HG02588 (cell line): ENCODE measurements at regions not wholly inside any gene's neighbourhood (a gene's known extent, or its start where the extent isn't known, plus 50 kb on each side); places are given as distances from the start of the nearest gene placed in this dataset.
"Not testable (repeated sequence)": the region's sequence is repeated elsewhere in the genome, so short reads cannot be mapped to it uniquely, and the experiment has no call there.

Experiments
- ATAC-seq: cut with Tn5 transposase; IDR thresholded peaks from one replicate; pipeline ENCODE4 v1.9.1; 2021; ENCODE audit warnings: mild to moderate bottlenecking, moderate library complexity; ENCODE audit not compliant: unreplicated experiment

DNA sequence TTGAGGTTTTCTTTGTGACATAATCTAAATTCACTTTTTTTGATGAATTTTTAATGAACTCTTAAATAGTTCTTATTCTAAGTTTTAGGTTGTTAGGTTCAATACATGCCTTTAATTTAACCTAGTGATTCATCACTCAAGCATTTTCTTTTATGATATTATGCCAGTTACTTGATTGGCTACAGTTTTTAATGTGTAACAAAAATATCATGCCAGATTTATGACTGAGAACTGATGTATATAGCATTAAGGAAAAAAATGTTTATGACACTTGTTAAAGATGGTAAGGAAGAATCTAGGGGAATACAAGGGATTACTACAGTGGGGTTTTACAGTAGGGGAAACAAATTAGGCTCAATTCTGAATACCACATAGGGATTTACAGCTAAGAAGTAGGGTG is 103.1 kb downstream of the VGLL3 start:
- ATAC-seq, result no peak

DNA sequence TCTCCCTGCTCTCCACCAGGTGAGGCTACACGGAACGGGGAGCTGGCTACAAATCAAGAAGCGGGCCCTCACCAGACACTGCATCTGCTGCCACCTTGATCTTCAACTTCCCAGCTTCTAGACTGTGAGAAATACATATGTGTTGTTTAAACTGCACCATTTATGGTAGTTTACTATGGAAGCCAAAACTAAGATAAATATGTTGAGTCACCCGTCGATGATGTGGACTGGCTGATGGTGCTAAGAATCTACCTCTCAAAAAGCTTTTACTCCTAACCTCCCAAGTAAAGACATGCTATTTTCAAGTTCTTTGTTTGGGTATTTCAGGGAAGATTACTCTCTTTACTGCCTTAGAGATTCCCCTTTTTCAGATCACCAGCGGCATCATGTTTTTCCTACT is 110.9 kb downstream of the VGLL3 start:
- ATAC-seq, result no peak

- not testable (repeated sequence) for ATAC-seq
These were observed 114.3 kb downstream of the VGLL3 start for GRCh38 chr3:86876504-86877181.

DNA sequence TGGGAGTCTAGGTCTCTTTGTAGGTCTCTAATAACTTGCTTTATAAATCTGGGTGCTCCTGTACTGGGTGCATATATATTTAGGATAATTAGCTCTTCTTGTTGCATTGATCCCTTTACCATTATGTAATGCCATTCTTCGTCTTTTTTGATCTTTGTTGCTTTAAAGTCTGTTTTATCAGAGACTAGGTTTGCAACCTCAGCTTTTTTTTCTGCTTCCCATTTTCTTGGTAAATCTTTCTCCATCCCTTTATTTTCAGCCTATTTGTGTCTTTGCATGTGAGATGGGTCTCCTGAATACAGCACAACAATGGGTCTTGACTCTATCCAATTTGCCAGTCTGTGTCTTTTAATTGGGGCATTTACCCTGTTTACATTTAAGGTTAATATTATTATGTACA is 116.2 kb downstream of the VGLL3 start:
- not testable (repeated sequence) for ATAC-seq

DNA sequence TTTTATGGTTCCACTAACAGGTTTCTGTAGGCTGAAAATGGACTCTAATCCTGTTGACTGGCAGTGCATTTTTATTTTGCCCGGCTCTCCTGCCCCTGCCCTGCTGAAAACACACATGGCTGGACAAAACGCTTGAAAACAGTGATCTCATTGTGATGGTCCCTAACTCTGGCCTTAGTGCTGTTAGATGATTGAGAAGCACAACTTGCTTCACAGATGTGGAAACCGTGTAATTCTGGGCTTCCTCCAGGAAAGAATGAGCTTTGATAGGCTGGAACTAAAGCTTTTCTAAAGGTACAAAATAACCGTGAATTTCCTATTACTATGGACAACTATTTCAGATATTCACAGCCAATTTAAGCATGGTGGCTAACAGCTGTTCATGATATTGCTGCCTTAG is 121.4 kb downstream of the VGLL3 start:
- ATAC-seq, result no peak

GRCh38 chr3:86867982-86868381 is 123.0 kb downstream of the VGLL3 start:
- ATAC-seq, result no peak

DNA sequence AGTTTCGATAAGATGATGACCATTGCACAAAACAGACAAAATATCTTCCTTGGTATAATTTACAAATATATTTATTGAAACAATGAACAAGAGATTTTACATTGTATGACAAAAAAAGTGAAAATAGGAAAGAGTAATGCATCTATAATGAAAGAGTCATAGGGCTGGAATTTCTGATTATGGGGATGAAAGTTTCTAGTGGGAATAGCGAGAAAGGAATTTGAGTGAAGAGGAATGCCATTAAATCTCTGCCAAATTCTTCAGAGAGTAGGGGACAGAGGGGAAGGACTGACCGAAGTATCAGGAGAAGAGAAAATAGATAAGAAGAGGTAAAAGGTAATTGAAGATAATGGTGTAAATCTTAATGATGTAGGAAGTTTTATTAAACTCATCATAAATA is 125.4 kb downstream of the VGLL3 start:
- ATAC-seq, result no peak

DNA sequence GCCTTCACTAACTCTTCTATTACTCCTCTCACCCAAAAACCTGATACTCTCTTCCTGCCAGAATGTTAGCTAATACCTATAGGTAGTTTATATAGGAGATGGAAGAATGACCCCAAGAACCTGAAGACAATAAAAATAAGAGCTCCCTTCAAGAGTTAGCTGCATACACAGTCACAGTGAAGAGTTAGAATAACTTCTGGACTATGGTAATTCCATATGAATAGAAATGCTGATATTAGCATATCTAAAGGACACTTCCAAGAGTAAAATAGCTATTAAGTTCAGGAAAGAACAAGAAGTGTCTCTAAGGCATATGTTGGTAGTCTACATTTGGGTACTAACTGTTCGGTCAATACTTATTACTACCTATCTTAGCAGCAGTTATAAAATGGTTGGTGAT is 134.2 kb downstream of the VGLL3 start:
- no peak for ATAC-seq

DNA sequence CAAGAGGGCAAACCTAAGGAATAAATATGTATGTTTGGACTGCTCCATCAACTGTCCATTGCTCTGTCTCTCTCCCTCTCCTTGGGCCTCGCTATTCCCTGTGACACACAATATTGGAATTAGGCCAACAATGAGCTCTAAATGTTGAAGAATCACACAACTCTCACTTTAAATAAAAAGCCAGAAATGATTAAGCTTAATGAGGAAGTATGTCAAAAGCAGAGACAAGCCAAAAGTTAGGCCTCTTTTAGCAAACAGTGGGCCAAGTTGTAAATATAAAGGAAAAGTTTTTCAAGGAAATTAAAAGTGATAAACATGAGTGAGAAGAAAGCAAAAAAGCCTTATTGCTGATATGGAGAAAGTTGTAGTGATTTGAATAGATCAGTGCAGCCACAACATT is 141.0 kb downstream of the VGLL3 start:
- no peak for ATAC-seq

DNA sequence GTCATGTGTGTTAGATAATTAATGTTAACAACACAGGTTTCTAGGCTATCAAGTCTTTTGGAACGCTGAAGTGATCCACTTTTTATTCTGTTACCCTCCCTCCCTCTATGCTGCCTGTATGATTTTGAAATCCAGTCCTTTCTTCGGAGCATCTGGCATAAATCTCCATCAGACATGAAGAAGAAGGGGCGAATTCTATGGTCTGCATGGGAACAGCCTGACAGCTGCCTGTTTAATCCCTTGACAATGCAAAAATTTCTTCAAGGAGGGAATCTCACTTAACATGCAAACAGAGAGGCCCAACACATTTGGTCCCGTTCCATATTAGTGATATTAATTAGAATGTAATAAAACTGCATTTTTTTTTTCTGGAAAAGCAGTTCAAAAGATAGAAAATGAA is 145.2 kb downstream of the VGLL3 start:
- ATAC-seq, result no peak

DNA sequence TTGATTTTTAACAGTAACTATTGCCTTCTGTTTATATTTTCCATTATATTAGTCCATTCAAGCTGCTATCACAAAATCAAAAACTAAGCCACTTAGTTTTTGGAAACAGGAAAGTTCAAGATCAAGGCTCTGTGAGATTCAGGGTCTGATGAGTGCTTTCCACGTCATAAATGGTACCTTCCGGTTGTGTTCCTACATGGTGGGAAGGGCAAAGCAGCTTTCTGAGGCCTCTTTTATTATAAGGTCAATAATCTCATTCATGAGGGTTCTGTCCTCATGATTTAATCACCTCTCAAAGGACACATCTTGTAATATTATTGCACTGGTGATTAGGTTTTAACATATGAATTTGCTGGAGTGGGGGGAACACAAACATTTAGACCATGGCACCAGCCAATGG is 152.0 kb downstream of the VGLL3 start:
- ATAC-seq, result no peak

DNA sequence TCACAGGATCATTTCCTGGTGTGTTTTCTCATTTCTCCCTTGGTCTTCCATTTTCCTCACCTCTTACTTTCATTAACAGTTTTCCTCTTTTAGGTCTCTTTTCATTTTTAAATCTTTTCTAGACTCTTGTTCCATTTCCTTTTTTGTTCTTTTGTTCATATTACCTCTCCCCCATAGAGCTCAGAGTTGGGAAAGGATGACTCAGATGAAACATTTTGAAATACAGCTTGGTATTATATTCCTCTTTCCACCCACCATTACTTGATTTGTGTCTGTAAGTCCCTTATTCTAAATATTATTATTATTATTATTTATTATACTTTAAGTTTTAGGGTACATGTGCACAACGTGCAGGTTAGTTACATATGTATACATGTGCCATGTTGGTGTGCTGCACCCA is 153.1 kb downstream of the VGLL3 start:
- ATAC-seq, result no peak

GRCh38 chr3:86830566-86830965 is 160.4 kb downstream of the VGLL3 start:
- ATAC-seq, result no peak

DNA sequence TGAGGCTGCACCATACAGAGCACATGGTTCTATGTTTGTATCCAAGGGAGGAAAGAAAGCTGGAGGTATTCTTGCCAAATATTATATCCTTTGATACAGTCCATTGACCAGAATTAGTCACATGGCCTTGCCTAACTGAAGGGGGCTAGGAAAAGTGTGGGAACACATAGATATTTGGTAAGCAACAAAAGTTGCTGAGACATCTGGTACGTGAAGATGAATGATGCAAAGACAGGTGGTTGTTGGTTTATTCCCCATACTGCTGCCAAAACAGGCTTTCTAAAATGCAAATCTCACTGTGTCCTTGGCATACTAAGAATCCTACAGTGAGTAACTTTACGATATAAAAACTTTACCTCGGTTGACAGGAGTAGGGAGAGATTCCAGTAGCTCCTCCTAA is 162.2 kb downstream of the VGLL3 start:
- ATAC-seq, result no peak

DNA sequence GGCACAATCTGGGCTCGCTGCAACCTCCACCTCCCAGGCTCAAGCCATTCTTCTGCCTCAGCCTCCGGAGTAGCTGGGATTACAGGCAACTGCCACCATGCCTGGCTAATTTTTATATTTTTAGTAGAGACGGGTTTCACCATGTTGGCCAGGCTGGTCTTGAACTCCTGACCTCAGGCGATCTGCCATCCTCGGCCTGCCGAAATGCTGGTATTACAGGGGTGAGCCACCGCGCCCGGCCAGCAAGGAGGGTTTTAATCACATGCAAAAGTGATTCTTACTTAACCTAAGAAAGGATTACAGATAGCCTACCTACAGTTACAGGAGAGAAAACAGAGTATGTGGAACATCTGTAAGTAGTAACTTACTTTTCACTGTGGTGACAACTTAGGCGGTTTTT is 163.4 kb downstream of the VGLL3 start:
- not testable (repeated sequence) for ATAC-seq

DNA sequence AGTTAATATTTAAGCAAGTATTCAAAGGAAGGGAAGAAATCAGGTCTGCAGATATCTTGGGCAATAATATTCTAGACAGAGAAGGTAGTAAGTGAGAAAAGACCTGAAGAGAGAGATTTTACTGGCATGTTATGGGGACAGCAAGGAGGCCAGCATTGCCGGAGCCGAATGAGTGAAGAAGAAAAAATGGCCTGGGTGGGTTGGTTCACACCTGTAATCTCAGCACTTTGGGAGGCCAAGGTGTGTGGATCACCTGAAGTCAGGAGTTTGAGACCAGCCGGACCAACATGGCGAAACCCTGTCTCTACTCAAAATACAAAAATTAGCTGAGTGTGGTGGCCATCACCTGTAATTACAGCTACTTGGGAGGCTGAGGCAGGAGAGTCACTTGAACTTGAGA is 164.7 kb downstream of the VGLL3 start:
- no peak for ATAC-seq

GRCh38 chr3:86815880-86816279 is 175.1 kb downstream of the VGLL3 start:
- ATAC-seq, result no peak

GRCh38 chr3:86814918-86815655 is 175.9 kb downstream of the VGLL3 start:
- no peak for ATAC-seq

DNA sequence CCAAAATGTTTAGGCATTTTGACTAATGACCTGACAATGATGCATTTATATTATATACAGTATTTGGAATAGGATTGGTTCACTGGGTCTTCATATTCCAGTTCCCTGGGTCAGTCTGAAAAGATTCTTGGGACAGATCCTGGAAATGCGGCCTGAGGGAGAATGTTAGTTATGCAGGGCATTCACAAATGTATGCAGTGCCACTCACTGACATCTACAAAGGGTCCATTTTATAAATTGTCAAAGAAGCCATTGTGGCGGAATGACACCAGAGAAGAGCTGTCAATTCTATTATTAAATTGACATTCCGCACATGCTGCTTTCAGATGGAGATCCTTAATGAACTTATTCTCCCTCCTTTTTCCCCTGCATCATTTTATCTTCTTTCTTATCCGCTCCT is 176.6 kb downstream of the VGLL3 start:
- no peak for ATAC-seq

DNA sequence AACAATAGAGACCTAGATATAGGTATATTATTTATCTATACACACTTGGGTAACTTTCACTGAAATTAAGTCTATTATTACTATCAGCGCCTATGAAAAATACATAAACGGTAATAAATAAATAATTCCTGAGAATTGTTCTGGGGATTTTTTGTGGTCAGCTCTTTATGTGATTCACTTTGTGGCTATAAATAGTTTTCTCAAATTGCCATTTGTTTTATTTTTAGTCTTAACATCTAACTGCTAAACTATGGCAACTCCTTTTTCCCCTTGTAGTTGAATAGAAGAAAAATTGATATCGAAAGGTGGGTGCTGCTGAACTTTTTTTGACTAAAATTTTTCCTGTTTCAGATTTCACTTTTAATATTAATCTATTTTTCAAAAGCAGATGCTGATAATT is 189.0 kb downstream of the VGLL3 start:
- ATAC-seq, result no peak

GRCh38 chr3:86801066-86801465 is 189.9 kb downstream of the VGLL3 start:
- no peak for ATAC-seq

- ATAC-seq, result no peak
These were observed 190.8 kb downstream of the VGLL3 start for GRCh38 chr3:86800116-86800515.

DNA sequence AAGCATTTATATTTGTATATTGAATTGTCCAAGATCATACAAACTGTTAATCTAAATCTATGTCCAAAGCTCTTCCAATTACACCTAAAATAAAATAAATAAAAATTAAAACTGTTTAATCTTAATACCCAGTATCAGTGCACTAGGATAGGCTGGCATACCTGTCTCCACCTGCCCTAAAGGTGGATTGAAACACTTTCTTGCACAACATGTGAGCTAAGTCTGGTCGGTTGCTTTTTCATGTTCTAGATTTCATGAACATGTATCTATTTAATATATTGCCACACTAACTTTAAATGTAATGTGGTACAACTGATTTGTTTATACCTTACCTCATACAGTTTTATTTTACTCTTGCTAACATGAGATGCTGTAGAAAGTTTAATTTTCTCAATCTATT is 193.0 kb downstream of the VGLL3 start:
- no peak for ATAC-seq
